Glomerular visceral epithelial cell (primary cell): ENCODE measurements at regions not wholly inside any gene's neighbourhood (a gene's known extent, or its start where the extent isn't known, plus 50 kb on each side); places are given as distances from the start of the nearest gene placed in this dataset.
A peak's percentile ranks its signal among the peaks of the same experiment; 100 is the strongest.

ENCODE experiments used
- DNase-seq: peaks from one replicate; pipeline ENCODE4 v3.0.0-alpha.2; 2016; ENCODE audit errors: extremely low spot score

DNA sequence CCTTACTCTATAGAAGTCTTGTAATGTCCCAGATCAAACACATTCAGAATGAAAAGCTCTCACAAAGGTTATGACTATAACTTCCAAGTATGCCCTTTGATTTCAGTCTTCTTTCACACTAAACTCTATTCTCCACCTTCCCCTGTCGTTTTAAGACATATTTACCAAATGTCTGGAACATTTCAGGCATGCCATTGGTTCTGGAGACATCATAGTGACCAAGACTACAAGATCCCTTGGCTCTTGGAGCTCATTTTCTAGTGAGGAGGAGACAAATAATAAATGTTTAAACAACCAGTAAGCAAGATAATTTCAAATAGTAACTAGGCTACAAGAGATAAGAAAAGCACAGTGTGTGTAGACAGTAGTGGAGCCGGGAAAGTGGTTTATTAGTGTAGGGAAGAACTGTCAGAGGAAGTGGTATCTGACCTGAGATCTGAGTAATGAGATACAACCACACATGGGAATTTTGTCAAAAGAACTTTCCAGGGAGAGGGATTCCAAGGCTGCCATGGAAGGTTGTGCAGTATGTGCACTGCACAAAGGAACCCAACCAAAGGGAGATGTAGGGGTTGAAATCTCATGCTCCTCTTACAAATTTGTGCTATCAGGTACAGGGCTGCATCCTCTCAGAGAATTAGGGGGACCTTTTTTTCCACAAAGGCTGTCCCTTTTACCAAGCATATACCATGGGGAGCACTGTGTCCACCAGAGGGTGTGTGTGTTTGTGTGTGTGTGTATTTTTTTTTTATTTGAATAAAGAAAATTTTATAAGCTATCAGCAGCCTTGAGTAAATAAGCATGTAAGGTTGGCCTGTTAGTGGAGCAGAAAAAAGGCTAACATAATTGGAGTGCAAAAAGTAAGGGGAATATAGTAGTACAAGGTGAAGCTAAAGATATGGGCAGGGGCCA lies 1279.1 kb upstream of the WWC1 start:
- no peak for DNase-seq

- no peak for DNase-seq
These were observed 1276.9 kb upstream of the WWC1 start for GRCh38 chr5:167014401-167015056.

- DNase-seq: no peak
These were observed 1271.0 kb upstream of the WWC1 start for GRCh38 chr5:167020418-167020817.

GRCh38 chr5:167029488-167029887 lies 1262.0 kb upstream of the WWC1 start:
- no peak for DNase-seq

GRCh38 chr5:167030500-167031120 lies 1260.8 kb upstream of the WWC1 start:
- DNase-seq: peak; percentile 22

DNA sequence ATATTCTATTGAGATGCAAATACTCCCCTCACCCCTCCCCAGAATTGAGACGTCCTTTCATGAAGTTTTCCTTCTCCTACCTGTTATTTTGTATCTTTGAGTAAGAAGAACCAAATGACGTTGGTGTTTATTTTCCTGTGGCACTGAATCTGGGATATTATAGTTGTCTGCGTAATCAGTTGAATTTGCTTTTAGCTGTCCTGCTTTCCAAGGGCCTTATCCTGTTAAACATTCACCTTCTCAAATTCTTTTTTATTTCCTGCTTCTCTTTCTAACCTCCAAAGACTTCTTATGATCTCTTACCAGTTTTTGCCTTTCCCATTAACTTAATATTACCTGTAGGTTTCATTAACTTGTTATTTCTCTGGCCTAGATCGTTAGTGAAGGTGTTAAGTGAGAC lies 1254.9 kb upstream of the WWC1 start:
- no peak for DNase-seq

DNA sequence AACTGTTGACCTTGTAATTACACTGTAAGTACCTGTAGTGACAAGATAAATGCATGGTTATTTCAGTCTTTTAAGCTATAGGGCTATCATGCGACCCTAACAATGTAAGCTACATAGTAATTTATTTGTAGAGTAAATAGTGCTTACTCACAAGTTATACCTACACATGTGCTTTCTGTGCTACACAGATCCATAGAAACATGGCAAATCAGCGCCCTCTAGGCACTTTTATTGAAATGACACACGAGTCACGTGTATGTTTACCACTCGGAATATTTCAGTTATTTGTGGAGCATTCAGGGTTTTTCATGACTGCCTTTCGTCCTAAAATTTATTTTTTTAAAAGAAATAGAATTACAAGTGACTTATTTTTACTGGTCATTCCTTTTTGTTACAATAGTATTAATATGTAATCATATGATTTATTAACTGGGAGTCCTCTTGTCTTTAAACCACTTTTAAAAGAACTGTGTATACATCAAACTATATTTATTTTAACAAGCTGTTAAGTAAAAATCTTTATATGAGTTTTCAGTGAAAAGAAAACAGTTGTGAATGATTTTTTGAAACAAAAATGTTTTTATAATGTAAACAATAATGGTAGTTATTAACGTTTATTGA lies 1242.3 kb upstream of the WWC1 start:
- peak; percentile 41 for DNase-seq

DNA sequence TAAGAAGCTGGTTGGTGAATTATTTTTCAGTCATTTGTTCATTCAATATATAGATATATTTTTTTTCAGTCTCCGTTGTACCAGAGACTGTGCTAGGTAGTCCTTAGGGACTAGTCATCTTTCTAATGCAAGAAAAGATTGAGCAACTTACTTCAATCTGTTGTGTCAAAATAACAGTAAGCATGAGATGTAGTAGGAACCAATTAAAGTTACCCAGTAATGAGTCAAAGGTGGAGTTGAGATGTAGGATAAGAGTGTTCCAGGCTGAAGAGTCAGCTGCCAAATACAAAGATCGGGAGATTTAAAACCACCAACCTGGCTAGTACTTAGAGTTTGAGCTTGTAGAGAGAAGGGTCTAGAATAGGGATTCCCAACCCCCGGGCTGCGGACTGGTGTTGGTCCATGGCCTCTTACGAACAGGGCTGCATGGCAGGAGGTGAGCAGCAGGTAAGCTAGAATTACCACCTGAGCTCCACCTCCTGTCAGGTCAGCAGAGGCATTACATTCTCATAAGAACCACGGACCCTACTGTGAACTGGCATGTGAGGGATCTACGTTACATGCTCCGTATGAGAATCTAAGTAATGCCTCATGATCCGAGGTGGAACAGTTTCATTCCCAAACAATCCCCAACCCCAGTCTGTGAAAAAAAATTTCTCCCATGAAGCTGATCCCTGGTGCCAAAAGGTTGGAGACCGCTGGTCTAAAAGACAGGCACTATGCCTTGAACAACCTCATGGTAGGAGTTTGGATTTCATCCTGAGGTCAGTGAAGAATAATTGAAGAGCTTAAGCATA lies 1241.5 kb upstream of the WWC1 start:
- DNase-seq: no peak

DNA sequence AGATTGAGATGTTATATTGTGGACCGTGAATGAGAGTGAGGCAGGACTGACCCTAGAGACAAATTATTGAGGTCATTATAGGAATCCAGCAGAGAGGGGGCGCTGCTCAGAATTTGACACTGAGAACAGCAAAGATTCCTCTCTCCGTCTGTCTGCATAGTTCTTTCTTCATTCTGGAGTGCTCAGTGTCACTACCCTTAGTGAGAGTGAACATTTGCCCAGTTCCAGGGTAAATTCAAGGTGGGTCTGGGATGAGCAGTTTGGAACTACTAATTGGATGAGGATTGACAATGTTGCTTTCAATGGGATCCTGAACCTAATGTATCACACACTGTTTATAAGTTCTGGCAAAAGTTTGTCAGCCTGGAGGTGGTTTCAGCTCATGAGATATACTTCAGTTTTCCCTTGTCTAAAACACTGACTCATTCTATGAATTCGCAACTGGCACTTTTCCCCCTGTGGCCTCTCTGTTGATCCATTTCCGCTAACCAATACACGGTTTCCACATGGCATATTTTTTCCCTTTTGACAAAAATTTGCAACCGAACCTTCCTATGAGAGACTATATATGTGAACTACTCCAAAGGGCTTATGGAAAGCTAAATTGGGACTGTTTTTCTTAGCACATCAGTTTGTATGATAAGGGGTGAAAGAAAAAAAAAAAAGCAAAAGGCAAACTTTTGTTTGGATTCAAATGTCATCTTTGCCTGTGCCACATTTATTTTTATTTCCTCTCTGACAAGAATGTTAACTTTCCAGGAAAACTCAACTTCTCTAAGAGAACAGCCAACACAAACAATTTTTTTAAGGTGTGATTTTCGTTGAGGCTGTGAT lies 1240.7 kb upstream of the WWC1 start:
- no peak for DNase-seq

GRCh38 chr5:167051402-167051768 lies 1240.1 kb upstream of the WWC1 start:
- no peak for DNase-seq

DNA sequence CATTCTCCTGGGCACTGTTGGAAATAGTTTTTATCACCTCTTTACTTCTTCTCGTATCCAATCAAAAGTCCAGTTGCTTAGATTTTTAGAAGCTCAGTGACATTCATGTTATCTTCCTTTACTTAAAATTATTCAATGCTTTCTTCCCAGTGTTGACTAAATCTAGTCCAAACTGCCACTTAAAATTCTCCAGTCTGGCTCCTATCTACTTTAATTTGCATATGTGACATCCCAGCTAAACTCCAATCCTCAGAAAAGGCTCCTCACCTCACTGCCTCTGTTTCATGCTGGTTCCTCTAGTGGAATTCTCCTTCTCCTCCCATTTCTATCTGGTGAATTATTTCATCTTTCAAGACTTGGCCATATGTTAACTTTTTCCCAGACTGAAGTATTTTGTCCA lies 1238.7 kb upstream of the WWC1 start:
- no peak for DNase-seq

DNA sequence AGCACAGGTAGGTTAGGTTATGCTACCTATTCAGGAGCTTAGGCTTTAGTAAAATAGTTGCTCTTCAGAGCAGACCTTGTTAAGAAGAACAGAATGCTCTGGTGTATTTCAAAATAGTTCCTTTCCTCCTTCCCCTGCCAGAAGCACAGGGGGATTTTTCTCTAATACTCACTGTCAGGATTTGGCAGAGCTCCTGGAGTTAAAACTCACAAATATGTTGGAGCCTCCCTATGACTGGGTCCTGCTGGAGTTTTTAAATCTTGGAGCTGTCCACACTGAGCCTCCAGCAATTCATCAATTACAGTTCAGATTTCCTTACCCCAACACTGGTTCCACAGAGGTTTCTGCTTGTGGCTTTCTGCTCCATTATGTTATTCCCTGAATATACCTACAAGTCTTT lies 1233.8 kb upstream of the WWC1 start:
- no peak for DNase-seq

- DNase-seq: no peak
These were observed 1229.8 kb upstream of the WWC1 start for GRCh38 chr5:167061695-167062094.

- DNase-seq: no peak
These were observed 1228.3 kb upstream of the WWC1 start for GRCh38 chr5:167063116-167063515.

DNA sequence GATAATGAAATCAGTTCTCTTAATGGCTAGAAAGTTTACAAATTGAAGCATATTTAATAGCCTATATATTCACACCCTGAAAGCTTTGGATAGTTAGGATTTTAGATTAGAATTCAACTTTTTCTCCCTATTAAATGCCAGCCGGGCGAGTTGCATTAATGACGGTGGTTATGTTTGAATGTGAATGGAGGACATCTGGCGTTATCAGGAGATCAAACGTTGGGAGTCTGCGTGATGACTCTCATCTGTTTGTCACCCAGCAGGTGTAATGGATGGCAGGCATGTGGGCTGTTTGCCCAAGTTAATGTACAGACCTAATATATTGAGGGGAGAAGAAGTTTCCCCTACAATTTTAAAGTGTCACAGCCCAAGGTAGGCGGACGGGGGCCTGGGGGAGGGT lies 1227.7 kb upstream of the WWC1 start:
- no peak for DNase-seq

GRCh38 chr5:167064198-167064776 lies 1227.2 kb upstream of the WWC1 start:
- no peak for DNase-seq

DNA sequence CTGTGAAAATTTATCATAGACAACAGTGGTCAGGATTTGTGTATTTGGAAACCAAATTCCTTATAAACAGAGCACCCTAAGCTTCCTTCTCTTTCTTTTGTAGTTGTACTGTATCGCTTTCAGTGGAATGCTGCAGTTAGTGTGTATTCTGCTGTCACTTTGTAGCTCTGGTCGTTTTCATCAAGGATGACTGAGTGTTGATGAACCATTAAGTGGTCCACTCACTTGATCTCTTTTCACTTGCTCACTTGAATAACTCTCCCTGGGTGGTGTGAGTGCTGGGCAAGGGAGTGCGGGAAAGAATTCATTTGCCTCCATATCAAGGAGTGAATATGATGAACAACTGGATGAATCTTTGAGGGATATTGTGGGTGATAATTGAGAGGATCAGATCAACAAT lies 1225.7 kb upstream of the WWC1 start:
- no peak for DNase-seq

- no peak for DNase-seq
These were observed 1219.3 kb upstream of the WWC1 start for GRCh38 chr5:167071981-167072610.

DNA sequence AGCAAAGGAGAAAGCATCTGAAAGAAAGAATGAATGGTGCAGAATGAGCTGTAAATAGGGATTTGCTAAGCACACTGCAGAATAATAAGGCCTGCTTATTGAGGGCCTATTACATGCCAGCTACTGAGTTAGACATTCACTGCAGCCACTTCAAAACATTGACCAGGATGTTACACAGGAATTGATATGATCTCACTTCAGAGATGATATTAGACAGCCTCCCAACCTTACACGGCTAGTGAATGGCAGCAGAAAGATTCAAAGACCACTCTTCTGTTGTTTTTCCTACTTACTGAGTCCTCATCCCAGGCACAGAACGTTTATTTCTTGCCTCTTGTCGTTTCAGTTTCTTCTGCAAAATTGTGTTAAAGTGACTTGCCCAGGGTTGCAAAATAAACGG lies 1209.9 kb upstream of the WWC1 start:
- DNase-seq: no peak

GRCh38 chr5:167096816-167097215 lies 1194.6 kb upstream of the WWC1 start:
- DNase-seq: no peak
